ENCODE measurements at regions not wholly inside any gene's neighbourhood (a gene's known extent, or its start where the extent isn't known, plus 50 kb on each side); places are given as distances from the start of the nearest gene placed in this dataset.

DNA sequence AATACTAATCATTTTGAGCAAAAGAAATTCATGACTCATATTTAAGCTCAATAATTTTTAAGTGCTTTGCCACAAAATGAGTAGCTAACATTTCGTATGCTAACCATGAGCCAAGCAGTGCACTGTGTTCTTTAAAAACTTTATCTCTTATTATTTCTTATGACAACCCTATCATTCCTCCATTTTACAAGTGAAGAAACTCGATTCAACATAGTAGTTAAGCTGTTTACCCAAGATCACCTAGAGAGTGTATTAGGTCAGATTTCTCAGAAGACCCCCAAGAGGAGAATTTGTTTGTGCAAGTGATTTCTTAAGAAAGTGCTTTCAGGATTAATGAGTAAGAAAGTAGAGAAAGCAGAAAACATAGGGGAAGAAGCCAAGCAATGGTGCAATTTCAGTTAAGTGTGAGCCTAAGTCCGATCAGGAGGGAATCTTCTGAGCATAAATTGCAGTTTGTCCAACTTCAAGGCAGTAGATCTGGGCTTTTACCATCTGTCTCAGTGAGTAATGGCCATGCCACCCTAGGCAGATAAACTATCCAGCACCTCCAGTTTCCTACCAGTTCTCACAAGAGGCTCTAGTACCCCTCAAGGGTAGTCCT, 202.7 kb downstream of the SCG2 start:
- no peak for ATAC-seq

DNA sequence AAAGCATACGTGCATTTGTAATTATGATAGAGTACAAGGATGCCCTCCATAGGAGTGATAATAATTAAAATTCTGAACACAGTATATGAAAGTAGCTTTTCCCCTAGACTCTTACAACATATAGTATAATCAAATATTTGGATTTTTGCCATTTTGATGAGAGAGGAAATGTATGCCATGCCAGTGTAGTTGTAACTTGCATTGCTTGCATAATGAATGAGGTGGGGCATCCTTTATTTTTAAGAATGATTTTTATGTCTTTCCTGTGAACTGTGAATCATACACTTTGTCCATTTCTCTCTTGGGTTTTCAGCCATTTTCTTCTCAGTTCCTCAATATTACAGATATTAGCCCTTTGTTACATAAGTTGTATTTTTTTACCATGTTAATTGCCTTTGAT, 197.5 kb downstream of the SCG2 start:
- no peak for ATAC-seq

DNA sequence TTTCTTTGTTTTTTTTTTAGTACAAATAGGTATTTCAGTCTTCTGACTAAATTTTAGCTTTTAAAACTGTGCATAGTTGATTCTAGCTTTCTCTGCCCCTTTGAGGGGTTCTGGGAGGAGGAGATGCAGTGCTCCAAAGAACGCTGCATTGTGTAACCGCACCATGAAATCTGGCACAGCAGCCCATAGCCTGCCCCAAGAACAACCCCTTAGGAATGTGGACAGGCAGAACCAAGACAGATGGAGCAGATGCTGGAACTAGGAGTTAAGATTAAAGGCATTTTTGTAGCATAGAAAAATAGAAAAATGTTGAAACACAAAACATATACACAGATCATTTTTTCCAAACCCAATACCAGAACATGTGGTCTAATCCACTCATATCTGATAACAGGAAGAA, 187.5 kb downstream of the SCG2 start:
- ATAC-seq = no peak

DNA sequence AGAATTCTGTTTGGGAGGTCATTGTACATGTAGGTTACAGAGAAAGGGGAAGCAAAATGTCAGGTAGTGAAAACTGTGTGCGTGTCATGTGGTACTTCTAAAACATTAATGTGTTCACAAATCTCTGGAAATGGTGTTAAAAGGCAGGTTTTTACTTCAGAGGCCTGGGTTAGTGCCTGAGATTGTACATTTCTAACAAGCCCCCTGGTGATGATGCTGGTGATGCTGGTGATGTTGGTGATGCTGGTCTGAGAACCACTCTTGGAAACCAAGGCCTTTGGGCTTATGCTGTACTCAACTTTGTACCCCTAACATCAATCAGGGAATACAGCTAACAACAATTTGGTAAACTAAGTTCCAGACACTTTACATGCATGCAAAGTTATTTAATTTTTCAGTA, 187.1 kb downstream of the SCG2 start:
- ATAC-seq = no peak

DNA sequence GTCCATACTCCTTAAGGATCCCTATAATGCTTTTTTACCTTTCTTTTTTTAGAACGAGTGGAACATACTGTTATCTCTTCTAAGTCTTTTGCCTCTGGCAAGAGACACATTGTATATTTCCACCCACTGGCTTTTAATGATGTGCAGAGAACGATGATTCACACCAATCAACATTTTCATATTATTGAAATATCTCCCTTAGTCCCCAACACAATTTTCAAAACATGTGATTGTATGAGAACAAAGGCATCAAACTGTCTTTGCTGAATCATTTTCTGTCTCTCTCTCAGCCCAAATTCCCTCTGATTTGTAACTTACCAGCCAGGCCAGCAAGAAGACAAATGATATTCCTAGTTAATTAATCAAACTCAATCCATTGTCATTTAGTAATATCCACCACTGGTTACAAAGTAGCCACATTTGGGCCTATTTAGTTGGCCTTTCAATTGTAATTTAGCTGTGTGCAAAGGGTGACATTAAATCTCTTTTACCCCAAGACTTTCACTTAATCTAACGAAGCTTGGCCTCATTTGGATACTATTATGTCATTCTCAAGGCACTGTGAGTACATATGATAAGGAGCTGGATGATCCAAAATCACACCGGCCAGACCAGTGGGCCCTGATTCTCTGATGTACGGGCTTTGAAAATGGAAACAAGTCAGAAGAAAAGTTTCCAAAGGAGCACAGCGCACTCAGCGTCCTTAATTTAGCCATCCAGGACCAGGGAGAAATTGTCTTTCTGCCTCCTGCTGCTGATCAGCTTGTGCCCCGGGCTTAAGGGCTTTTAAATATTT, 185.1 kb downstream of the SCG2 start:
- ATAC-seq = no peak

DNA sequence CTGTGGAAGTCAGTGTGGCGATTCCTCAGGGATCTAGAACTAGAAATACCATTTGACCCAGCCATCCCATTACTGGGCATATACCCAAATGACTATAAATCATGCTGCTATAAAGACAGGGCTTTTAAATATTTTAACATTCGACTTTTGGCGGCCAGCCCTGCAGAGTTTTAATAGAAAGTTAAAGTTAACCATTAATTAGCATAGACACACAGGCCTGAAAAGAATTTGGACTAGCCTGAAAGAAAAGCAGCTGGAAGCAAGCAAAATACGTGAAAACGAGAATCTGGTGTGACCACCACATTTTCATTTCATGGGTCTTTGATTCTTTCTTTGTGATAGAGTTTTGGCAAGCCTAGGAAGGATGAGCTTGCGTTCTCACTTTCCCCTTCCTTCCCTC, 184.0 kb downstream of the SCG2 start:
- no peak for ATAC-seq

DNA sequence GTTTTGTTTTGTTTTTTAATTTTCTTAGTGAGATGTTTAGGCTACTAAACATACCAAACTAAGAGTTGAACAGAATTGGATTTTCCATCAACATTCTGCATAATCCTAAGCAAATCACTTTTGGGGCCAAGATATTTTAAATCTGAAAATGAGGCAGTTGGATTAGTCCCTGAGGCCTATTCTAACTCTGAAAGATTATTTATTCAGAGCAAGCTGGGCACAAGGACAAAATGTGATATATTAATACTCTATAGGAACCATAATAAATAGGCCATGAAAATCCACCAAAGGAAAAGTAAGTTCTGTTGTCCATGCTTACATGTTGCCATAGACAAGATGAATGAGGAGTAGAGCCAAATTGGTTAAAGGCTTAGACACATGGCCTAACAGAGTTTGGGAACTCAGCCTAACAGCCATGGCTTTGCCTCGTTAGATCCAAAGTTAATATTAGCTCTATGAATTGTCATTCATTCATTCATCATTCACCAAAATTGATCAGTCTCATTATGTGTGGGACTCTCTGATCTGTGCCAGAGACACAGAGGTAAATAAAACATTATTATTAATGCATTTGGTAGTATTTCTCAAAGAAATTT, 183.5 kb downstream of the SCG2 start:
- no peak for ATAC-seq

DNA sequence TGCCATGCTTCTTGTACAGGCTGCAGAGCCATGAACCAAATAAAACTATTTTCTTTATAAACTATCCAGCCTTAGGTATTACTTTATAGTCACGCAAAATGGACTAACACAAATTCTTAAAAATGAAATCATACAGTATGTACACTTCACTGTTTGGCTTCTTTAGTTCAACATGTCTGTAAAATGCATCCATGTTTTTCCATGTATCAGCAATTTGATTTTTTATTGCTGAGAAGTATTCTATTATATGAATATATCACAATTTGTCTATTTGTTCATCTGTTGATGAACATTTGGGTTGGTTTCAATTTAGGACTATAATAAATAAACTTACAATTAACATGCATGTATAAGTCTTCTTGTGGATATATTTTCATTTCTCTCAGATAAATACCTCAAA, 182.1 kb downstream of the SCG2 start:
- no peak for ATAC-seq

DNA sequence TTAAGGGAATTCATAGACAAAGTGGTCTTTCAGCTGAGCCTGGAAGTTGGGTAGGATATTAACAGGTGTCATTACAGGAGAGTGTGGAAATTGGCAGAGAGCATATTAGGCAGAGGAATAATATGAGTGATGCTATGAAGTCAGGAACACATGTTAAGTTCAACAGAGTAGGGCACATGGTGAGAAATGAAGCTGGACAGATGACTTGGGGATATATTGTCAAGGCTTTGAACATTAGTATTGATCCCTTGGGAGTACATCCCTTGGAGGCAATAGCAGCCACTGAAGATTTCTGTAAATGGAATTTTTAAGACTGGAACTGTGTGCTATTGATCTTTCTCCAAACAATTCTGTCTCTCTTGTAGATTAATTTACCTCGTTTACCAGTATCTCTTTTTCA, 170.7 kb downstream of the SCG2 start:
- ATAC-seq = no peak

DNA sequence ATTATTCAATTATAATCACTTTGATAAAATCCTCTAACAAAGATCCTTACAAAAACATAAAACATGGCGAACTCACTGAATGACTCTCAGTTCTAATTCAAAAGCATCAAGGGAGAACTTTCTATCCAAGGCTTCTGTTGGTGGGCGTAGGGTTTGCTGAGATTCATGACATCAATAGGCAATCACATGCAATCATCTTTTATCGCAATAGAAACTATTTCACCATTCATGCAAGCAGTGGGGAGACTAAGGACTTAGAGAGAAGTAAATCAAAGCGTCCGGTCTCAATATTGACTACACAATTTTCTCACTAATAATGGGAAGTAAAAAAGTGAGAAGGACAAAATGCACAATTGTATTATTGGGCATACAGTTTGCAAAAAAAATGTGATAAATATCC, 168.7 kb downstream of the SCG2 start:
- ATAC-seq = no peak

DNA sequence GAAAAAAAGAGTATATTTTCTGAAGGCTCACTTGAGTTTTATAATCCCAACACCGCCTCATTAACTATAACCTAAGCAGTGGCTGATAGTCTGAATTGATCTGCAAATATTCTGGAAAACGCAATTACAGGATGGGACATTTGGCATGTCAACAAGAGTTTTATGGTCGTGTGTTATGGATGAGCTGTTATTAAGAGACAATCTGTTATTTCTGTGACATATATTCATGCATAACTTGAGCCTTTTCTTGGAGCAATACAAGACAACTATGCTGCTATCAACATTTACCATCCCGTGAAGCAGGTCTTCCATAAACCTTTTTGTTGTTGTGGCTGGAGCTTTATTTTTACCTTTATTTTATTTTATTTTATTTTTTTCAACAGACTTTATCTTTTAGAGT, 164.4 kb downstream of the SCG2 start:
- ATAC-seq = no peak

DNA sequence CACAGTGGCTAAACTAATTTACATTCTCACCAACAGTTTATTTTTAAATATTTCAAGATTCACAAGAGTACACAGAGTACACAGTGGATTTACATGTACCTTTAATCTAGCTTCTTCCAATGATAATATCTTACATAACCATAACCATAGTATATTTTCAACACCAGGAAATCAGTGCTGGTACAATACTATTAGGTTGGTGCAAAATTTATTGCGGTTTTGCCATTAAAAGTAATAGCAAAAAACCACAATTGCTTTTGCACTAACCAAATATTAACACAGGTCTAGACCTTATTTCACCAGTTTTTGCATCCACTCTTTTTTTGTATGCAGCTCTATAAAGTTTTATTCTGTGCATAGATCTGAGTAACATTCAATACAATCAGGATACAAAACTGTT, 163.0 kb downstream of the SCG2 start:
- ATAC-seq = no peak

DNA sequence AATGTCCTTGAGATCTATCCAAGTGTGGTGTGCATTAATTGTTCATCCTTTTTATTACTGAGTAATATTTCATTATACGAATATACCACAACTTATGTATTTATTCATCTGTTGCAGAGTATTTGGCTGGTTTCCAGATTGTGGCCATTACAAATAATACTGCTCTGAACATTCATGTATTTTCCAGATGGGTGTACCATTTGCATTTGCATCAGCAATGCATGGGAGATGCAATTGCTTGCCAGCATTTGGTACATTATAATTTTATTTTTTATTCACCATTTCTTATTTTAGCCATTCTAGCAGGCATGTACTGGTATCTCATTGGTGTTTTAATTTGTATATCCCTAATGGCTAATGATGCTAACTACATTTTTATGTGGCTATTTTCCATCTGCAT, 162.4 kb downstream of the SCG2 start:
- ATAC-seq = no peak

DNA sequence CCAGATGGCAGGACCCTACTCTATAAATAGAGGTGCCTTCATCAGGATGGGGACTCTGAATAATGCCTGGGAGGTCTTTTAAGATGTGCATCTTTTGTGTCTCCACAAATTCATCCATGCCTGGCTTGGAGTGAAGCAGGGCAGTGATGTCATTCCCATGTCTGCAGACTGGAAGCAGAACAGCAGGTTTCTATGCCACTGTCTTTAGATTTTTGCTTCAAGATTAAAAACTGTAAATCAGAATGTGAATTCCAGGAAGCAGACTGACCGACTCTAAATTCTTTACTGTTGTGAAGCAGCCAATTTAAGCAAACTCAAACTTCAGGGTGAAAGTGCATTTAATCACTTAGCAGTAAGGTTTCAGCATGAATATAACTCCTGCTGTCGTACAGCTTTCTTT, 159.3 kb downstream of the SCG2 start:
- ATAC-seq = no peak

DNA sequence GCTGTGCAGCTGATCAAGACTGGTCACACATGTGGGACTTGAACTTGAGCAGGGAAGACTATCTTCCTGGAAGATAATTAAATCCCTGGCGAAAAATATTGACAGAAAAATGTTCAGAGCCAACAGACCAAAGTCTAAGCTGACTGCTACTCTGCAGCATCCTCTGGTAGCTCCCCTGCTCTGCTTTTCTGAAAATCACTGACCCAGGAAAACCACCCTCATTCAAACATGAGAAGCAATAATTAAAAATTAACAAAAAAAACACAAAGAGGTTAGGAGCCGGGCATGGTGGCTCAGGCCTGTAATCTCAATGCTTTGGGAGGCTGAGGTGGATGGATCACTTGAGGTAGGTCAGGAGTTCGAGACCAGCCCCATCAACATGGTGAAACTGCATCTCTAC, 151.9 kb downstream of the SCG2 start:
- ATAC-seq = no peak

DNA sequence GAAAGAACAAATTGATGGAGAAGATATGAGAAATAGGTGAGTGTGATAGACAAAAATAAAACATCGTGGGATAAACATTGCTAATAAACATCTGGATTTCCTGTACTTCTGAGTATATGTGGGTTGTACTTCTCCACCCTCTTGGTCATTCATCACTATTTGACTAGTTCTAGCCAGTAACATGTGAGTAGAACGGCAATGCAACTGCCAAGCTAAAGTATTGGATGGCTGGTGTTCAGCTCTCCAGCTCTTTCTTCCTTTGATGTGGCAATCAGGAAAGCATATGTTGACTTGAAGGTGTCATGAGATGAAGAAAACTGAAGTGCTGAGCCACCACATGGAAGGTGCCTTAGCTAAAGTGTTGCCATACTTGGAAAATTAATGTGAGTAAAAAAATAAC, 144.9 kb downstream of the SCG2 start:
- ATAC-seq = no peak

DNA sequence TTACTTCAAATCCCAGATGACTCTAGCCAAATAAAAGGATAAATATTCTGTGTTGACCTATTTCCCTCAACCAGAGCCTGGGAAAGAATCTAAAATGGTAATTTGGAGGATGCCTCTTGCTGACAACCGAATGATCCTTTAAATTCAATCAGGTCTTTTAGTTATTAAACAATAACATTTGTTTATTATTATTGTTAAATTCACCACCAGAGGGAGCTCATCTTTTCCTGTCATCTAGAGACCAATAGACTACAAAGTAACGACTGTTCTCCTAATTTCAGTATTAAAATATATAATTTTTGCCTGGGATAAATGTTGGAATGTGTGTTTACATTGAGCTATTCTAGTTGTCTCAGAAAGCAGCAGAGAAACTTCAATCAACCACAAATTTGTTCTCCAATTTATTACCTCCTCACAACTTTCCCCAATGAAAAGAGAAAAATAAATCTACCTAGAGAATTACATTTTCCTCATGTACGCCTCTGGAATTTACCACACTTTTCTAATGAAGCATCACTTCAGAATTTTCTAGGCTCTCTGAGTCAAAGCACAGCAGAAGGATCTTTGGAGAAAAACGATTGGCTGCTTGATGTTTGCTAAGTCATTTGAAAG, 142.7 kb downstream of the SCG2 start:
- no peak for ATAC-seq

DNA sequence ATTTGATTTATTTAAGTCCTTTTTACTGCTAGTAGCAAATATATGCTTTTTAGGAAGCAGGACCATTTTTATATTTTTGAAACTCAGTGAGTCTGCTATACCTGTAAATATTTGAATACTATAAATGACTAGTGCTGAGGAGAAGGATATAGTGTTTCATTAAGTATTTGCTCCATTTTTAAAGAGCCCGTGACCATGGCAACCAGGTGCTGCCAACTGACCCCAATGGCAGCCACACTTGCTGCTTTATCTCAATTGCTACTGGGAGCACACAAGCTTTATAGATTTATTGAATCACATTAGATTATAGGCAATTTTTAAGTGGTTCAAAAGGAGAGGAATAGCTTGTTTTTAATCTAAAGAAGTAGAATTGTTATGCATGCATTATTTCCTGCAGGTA, 142.0 kb downstream of the SCG2 start:
- no peak for ATAC-seq

DNA sequence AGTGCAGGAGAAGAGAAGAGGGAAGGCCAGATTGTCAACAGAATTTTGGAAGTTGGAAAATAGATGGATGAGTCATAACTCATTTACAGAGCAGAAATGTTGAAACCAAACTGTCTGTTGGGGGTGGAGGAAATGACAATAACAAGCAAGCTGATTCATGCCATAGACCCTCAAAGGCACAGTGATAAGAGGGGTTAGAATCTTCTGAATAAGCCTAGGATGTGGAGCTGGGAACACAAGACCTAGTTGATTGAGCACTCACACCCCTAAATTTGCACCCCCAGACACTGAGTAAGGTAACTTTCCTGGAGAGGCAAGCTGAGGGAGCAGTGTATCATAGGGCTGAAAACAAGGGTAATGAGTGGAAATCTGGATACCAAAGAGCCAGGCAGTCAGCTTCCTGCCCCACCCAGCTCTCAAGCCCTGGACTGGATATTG, 141.4 kb downstream of the SCG2 start:
- no peak for ATAC-seq

DNA sequence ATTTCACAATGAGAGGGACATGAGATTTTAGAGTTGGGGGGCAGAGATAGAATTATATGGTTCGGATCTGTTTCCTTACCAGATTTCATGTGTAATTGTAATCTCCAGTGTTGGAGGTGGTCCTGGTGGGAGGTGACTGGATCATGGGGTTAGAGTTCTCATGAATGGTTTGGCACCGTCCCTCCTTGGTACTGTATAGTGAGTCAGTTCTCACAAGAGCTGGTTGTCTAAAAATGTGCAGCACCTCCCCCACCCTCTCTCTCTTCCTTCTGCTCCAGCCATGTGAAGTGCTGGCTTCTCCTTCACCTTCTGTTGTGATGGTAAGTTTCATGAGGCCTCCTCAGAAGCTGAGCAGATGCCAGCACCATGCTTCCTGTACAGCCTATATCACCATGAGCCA, 138.1 kb downstream of the SCG2 start:
- no peak for ATAC-seq

DNA sequence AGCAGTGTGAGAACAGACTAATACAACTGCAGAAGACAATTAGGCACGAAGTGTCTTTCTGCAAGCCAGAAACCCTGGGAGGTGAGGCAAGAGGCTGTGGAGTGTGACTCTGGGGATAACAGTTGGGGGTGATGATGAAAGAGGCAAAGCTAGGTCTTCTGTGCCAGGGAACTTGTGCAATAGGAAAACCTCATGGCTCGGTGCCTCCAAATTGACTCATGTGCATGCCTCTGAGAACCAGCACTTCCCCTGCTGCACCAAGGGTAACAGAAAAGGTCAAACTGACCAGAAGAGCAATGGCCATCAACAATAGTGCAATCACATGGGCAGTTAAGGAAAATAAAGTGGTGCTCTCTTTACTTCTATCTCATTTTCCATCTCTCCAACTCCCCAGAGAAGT, 136.4 kb downstream of the SCG2 start:
- no peak for ATAC-seq

DNA sequence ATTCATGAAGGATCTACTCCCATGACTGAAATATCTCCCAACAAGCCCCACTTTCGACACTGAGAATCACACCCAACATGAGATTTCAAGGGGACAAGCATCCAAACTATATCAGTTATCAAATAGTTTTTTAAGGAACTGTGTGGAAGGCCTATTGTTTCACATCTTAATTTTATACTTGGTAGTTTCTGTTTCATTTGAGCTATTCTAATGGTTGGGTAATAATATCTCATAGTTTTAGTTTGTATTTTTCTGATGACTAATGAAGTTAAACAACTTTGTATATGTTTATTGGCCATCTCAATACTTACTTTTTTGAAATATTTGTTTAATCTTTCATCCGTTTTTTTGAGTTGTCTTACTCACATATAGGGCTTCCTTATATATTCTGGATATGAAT, 135.0 kb downstream of the SCG2 start:
- ATAC-seq = no peak

DNA sequence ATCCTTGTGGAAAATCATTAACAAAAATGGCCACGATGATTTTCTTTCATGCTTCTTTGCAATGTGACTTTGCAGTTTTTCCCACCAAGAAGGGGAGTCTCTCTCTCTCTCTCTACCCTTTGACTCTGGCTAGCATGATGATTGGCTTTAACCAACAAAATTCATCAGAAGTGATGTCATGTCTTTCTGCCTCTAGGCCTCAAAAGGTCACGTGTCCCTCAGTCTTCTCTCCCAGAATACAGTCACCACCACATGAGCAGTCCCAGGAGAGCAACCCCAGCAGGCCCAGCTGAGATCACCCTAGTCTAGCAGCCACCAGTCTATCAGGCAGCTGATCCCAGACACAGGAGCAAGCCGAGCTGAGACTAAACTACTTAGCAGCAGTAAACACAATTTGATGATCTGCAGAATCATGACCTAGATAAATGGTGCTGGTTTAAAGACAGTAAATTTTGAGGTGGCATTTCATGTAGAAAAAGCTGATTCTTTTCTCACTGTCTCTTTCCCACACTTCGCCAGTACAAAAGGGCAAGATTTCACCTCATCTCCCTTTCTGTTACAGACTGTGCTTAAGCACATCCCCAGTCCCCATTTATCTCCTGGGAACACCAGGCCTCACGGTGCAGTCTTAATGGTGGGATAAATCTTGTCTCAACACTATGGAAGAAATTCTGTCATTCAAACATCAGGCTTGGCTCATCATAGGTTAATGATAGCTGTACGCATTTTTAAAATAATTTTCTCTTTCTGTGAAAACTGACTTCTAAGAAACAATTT, 132.7 kb downstream of the SCG2 start:
- ATAC-seq = no peak
